Fibroblast of lung (primary cell): ENCODE measurements at regions not wholly inside any gene's neighbourhood (a gene's known extent, or its start where the extent isn't known, plus 50 kb on each side); places are given as distances from the start of the nearest gene placed in this dataset.

Source experiments
- DNase-seq, 2 donors: peaks; one replicate each; pipeline versions ENCODE4 v3.0.0 to v3.0.0-alpha.2; 2010; ENCODE audit warnings: low read depth in 2 of 2
- H2AFZ ChIP-seq: 2 replicates; pipeline ENCODE4 v1.5.1; 2012; ENCODE audit warnings: low read length, control low read depth, inconsistent platforms
- H3K27ac ChIP-seq: 2 replicates; pipeline ENCODE4 v1.5.1; 2011; ENCODE audit warnings: low read length, control low read depth; ENCODE audit not compliant: insufficient read depth
- H3K27me3 ChIP-seq: 2 replicates; pipeline ENCODE4 v1.5.1; 2011; ENCODE audit warnings: mild to moderate bottlenecking, low read length; ENCODE audit not compliant: control insufficient read depth, insufficient read depth
- H3K36me3 ChIP-seq: 2 replicates; pipeline ENCODE4 v1.5.1; 2011; ENCODE audit warnings: low read length; ENCODE audit not compliant: control insufficient read depth, insufficient read depth
- H3K4me1 ChIP-seq: 2 replicates; pipeline ENCODE4 v1.5.1; 2011; ENCODE audit warnings: low read length; ENCODE audit not compliant: control insufficient read depth, insufficient read depth; ENCODE audit errors: extremely low read depth
- H3K4me2 ChIP-seq: 2 replicates; pipeline ENCODE4 v1.5.1; 2011; ENCODE audit warnings: low read length, control low read depth; ENCODE audit not compliant: insufficient read depth; ENCODE audit errors: extremely low read depth
- H3K4me3 ChIP-seq, 4 experiments: fragments of 200-600 bp in 1 of 4; sonication (generic) in 1 of 4; replicated peaks in 1 of 4; 2 replicates each; pipeline ENCODE4 v1.5.1; 2011 to 2016; ENCODE audit warnings: low read length in 4 of 4, low read depth in 3 of 4, mild to moderate bottlenecking in 3 of 4, control low read depth in 2 of 4, inconsistent platforms in 1 of 4, mixed read lengths in 1 of 4; ENCODE audit not compliant: insufficient read depth in 1 of 4; ENCODE audit errors: control extremely low read depth in 1 of 4
- H3K79me2 ChIP-seq: 2 replicates; pipeline ENCODE4 v1.5.1; 2012; ENCODE audit warnings: mild to moderate bottlenecking, low read length, inconsistent platforms; ENCODE audit not compliant: control insufficient read depth, insufficient read depth
- H3K9ac ChIP-seq: 2 replicates; pipeline ENCODE4 v1.5.1; 2011; ENCODE audit warnings: mild to moderate bottlenecking, low read length, control low read depth; ENCODE audit not compliant: insufficient read depth
- H3K9me3 ChIP-seq: 2 replicates; pipeline ENCODE4 v1.5.1; 2012; ENCODE audit warnings: low read depth, low read length; ENCODE audit not compliant: control insufficient read depth, insufficient read depth
- H4K20me1 ChIP-seq: 2 replicates; pipeline ENCODE4 v1.5.1; 2011; ENCODE audit warnings: low read length; ENCODE audit not compliant: control insufficient read depth, insufficient read depth; ENCODE audit errors: extremely low read depth
- EZH2 ChIP-seq: IDR thresholded peaks from 2 replicates; pipeline ENCODE4 v1.5.1; 2012; ENCODE audit warnings: low read length, control low read depth, mild to moderate bottlenecking; ENCODE audit errors: missing control alignments
- TF ChIP-seq, protein P1 (sequence below), 2 donors: IDR thresholded peaks in 1 of 2; conservative IDR thresholded peaks in 1 of 2; 1 replicate in 1 of 2; 2 replicates in 1 of 2; pipeline ENCODE4 v1.5.1; 2011 to 2012; ENCODE audit warnings: low read length in 2 of 2, control low read depth in 1 of 2, inconsistent platforms in 1 of 2, low read depth in 1 of 2, mild to moderate bottlenecking in 1 of 2

DNA sequence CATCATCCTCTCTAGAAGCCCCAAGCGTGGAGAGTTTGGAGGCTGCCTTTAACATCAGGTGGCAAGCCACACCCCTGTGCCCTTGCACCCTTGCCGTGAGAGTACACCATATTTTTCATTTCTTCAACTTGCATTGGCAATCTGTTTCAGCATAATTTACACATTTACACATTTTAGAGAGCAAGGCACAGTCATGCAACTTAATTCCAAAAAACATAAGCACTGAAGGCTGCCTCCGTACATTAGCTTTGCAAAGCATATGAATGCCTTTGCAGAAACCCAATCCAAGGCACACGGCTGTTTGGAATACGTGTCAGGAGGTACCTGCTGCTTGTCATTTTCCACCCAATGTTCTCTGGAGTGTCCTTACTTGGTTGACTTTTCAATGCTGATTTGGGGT, 833.1 kb downstream of the VRK1 start:
- H3K27ac ChIP-seq: no peak overlapping the region
- no peaks in the 10 kb centered on the region for H3K79me2 ChIP-seq
- H3K9ac ChIP-seq: no peak overlapping the region
- no peak for DNase-seq
- no peak overlapping the region for H3K4me3 ChIP-seq
- H3K9me3 ChIP-seq: no peaks in the 10 kb centered on the region
- no peaks in the 10 kb centered on the region for H3K27me3 ChIP-seq
- H2AFZ ChIP-seq: no peak overlapping the region
- TF ChIP-seq, protein P1, sequence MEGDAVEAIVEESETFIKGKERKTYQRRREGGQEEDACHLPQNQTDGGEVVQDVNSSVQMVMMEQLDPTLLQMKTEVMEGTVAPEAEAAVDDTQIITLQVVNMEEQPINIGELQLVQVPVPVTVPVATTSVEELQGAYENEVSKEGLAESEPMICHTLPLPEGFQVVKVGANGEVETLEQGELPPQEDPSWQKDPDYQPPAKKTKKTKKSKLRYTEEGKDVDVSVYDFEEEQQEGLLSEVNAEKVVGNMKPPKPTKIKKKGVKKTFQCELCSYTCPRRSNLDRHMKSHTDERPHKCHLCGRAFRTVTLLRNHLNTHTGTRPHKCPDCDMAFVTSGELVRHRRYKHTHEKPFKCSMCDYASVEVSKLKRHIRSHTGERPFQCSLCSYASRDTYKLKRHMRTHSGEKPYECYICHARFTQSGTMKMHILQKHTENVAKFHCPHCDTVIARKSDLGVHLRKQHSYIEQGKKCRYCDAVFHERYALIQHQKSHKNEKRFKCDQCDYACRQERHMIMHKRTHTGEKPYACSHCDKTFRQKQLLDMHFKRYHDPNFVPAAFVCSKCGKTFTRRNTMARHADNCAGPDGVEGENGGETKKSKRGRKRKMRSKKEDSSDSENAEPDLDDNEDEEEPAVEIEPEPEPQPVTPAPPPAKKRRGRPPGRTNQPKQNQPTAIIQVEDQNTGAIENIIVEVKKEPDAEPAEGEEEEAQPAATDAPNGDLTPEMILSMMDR (conservative IDR thresholded peaks at IDR 0.05 in 1 of 2, IDR thresholded peaks at IDR 0.05 in 1 of 2; ENCODE audit: low read depth in 1 of 2, low read length in 2 of 2): no peak
- TF ChIP-seq EZH2: no peak
- no peaks in the 10 kb centered on the region for H3K4me1 ChIP-seq
- H4K20me1 ChIP-seq: no peaks in the 10 kb centered on the region
- no peaks in the 10 kb centered on the region for H3K36me3 ChIP-seq
- H3K4me2 ChIP-seq: no peak overlapping the region

- Histone ChIP-seq H3K27me3 (no peaks in the 10 kb centered on the region), H3K9ac (no peak overlapping the region), H3K4me1 (no peaks in the 10 kb centered on the region), H3K4me3 (no peak overlapping the region), H3K79me2 (no peaks in the 10 kb centered on the region), H3K4me2 (no peak overlapping the region), H3K9me3 (no peaks in the 10 kb centered on the region), H4K20me1 (no peaks in the 10 kb centered on the region), H3K36me3 (no peaks in the 10 kb centered on the region), H2AFZ (no peak overlapping the region), H3K27ac (no peak overlapping the region)
- no peak for DNase-seq
- TF ChIP-seq, protein P1 (conservative IDR thresholded peaks at IDR 0.05 in 1 of 2, IDR thresholded peaks at IDR 0.05 in 1 of 2; ENCODE audit: low read depth in 1 of 2, low read length in 2 of 2): no peak
Measured at GRCh38 chr14:97633131-97633738, 836.1 kb downstream of the VRK1 start.

DNA sequence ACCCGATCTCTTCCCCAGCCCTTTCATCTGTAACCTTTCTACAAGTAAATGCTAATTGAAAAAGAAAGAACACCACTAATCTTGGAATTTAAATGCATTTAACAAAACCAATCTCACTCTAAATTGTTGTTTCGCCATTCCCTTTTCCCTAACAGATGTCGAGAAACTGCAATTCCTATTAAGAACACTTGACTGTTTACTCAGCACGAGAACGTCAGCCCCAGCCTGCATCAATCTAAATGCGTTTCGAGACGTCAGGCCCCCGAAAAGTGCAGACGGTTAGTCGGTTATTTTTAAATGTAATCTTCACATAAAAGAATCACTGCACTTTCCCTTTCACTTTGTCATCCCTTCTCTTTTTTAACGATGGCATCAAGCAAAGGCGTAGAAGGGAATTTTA, 837.6 kb downstream of the VRK1 start:
- no peak overlapping the region for H3K4me2 ChIP-seq
- no peak for TF ChIP-seq EZH2
- H4K20me1 ChIP-seq: no peaks in the 10 kb centered on the region
- no peak overlapping the region for H3K4me3 ChIP-seq
- no peaks in the 10 kb centered on the region for H3K36me3 ChIP-seq
- no peak overlapping the region for H3K9ac ChIP-seq
- H3K27me3 ChIP-seq: no peaks in the 10 kb centered on the region
- H3K27ac ChIP-seq: no peak overlapping the region
- no peaks in the 10 kb centered on the region for H3K9me3 ChIP-seq
- H3K79me2 ChIP-seq: no peaks in the 10 kb centered on the region
- H2AFZ ChIP-seq: no peak overlapping the region
- DNase-seq: no peak
- no peaks in the 10 kb centered on the region for H3K4me1 ChIP-seq
